DND-41 (cell line): ENCODE measurements at regions not wholly inside any gene's neighbourhood (a gene's known extent, or its start where the extent isn't known, plus 50 kb on each side); places are given as distances from the start of the nearest gene placed in this dataset.

ENCODE experiments used
- EZH2 ChIP-seq: IDR thresholded peaks from 3 replicates; pipeline ENCODE4 v1.6.1; 2012; ENCODE audit warnings: borderline replicate concordance, low read depth, mild to moderate bottlenecking, moderate library complexity, low read length, inconsistent platforms; ENCODE audit not compliant: severe bottlenecking
- TF ChIP-seq, protein P1 (sequence below): IDR thresholded peaks from 2 replicates; pipeline ENCODE4 v1.5.1; 2012; ENCODE audit warnings: borderline replicate concordance, low read length, moderate library complexity, mild to moderate bottlenecking; ENCODE audit not compliant: poor library complexity, severe bottlenecking; ENCODE audit errors: extremely low read depth

DNA sequence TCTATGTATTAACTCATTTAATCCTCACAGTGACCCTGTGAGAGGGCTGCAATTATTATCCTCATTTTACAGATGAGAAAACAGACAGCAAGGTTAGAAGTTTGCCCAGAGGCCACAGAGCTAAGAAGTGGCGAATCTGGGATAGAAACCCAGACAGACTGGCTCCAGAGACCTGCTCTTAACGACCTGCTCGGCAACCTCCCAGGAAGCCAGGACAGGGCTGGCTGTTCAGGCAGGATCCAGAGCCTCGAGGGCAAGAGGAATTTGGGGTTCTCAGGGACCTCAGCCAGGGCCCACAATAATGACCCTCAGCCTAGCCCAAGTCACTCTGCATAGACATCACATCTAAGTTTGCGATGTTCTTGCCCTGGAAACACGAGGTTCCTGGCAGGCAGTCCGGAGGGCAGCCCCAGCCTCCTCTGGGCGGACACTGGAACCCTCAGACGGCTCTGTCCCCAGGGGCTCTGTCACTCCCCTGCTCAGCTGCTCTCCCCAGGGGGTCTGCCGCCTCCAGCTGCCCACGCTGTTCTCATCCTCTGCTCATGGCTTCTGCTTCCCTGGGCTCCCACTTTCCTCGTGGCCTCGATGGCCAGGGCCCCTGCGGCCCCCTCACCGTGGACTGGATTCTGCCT lies 138.5 kb upstream of the ERCC6L2 start:
- no peak for TF ChIP-seq EZH2
- TF ChIP-seq, protein P1, sequence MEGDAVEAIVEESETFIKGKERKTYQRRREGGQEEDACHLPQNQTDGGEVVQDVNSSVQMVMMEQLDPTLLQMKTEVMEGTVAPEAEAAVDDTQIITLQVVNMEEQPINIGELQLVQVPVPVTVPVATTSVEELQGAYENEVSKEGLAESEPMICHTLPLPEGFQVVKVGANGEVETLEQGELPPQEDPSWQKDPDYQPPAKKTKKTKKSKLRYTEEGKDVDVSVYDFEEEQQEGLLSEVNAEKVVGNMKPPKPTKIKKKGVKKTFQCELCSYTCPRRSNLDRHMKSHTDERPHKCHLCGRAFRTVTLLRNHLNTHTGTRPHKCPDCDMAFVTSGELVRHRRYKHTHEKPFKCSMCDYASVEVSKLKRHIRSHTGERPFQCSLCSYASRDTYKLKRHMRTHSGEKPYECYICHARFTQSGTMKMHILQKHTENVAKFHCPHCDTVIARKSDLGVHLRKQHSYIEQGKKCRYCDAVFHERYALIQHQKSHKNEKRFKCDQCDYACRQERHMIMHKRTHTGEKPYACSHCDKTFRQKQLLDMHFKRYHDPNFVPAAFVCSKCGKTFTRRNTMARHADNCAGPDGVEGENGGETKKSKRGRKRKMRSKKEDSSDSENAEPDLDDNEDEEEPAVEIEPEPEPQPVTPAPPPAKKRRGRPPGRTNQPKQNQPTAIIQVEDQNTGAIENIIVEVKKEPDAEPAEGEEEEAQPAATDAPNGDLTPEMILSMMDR = no peak
